NB4 (cell line): ENCODE measurements at regions not wholly inside any gene's neighbourhood (a gene's known extent, or its start where the extent isn't known, plus 50 kb on each side); places are given as distances from the start of the nearest gene placed in this dataset.

ENCODE experiments used
- POLR2A ChIP-seq: IDR thresholded peaks from 2 replicates; pipeline ENCODE4 v1.6.1; 2011; ENCODE audit warnings: mild to moderate bottlenecking; ENCODE audit not compliant: insufficient read length; ENCODE audit errors: extremely low read depth
- TF ChIP-seq, protein P1 (sequence below): IDR thresholded peaks from one replicate; pipeline ENCODE4 v1.5.1; 2012; ENCODE audit warnings: low read depth, low read length

DNA sequence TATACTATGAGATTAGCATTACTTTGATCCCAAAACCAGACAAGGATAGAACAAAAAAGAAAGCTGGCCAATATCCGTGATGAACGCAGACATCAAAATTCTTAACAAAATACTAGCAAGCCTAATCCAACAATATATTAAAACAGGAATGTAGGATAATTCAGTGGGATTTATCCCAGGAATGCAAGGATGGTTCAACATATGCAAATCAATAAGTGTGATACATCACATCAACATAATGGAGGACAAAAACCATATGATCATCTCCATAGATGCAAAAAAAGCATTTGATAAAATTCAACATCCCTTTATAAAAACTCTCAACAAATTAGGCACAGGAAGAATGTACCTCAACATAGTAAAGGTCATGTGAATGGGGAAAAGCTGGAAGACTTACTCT, 158.5 kb downstream of the KCNE4 start:
- TF ChIP-seq, protein P1, sequence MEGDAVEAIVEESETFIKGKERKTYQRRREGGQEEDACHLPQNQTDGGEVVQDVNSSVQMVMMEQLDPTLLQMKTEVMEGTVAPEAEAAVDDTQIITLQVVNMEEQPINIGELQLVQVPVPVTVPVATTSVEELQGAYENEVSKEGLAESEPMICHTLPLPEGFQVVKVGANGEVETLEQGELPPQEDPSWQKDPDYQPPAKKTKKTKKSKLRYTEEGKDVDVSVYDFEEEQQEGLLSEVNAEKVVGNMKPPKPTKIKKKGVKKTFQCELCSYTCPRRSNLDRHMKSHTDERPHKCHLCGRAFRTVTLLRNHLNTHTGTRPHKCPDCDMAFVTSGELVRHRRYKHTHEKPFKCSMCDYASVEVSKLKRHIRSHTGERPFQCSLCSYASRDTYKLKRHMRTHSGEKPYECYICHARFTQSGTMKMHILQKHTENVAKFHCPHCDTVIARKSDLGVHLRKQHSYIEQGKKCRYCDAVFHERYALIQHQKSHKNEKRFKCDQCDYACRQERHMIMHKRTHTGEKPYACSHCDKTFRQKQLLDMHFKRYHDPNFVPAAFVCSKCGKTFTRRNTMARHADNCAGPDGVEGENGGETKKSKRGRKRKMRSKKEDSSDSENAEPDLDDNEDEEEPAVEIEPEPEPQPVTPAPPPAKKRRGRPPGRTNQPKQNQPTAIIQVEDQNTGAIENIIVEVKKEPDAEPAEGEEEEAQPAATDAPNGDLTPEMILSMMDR, result no peak
- TF ChIP-seq POLR2A, result no peak
